ENCODE measurements at regions not wholly inside any gene's neighbourhood (a gene's known extent, or its start where the extent isn't known, plus 50 kb on each side); places are given as distances from the start of the nearest gene placed in this dataset.

DNA sequence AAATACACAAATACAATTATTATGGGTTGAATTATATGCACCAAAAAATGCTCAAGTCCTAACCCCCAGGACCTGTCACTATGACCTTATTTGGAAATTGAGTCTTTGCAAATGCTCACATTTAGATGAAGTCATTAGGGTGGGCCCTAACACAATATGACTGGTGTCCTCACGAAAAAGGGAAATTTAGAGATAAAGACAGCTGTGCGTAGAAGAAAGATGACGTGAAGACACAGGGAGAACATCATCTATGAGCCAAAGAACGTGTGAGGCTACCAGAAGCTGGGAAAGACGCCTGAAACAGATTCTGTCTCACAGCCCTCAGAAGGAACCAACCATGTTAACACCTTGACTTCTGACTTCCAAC, 259.2 kb downstream of the EMP1 start:
- no peak overlapping the region for H3K4me2 ChIP-seq (ENCODE audit: insufficient read depth, low read length)
- no peak overlapping the region for H3K4me3 ChIP-seq (ENCODE audit: insufficient read depth, low read length)
- no peaks in the 10 kb centered on the region for H3K9me3 ChIP-seq (ENCODE audit: low read depth, low read length)
- H3K27me3 ChIP-seq (ENCODE audit: insufficient read depth, low read length) = no peaks in the 10 kb centered on the region
- no peak overlapping the region for H2AFZ ChIP-seq (ENCODE audit: low read length)
- H3K4me1 ChIP-seq (ENCODE audit: insufficient read depth, low read length) = no peaks in the 10 kb centered on the region
- no peaks in the 10 kb centered on the region for H3K36me3 ChIP-seq (ENCODE audit: insufficient read depth, low read length)
- H4K20me1 ChIP-seq (ENCODE audit: insufficient read depth, low read length) = no peaks in the 10 kb centered on the region
- H3K27ac ChIP-seq (ENCODE audit: low read depth, low read length) = no peak overlapping the region
- no peak for DNase-seq (ENCODE audit: insufficient read length, low spot score, missing footprints)
- no peaks in the 10 kb centered on the region for H3K79me2 ChIP-seq (ENCODE audit: insufficient read depth, low read length)
- TF ChIP-seq, protein P1, sequence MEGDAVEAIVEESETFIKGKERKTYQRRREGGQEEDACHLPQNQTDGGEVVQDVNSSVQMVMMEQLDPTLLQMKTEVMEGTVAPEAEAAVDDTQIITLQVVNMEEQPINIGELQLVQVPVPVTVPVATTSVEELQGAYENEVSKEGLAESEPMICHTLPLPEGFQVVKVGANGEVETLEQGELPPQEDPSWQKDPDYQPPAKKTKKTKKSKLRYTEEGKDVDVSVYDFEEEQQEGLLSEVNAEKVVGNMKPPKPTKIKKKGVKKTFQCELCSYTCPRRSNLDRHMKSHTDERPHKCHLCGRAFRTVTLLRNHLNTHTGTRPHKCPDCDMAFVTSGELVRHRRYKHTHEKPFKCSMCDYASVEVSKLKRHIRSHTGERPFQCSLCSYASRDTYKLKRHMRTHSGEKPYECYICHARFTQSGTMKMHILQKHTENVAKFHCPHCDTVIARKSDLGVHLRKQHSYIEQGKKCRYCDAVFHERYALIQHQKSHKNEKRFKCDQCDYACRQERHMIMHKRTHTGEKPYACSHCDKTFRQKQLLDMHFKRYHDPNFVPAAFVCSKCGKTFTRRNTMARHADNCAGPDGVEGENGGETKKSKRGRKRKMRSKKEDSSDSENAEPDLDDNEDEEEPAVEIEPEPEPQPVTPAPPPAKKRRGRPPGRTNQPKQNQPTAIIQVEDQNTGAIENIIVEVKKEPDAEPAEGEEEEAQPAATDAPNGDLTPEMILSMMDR (IDR thresholded peaks at IDR 0.05; ENCODE audit: extremely low read depth, low read depth, low read length) = no peak

DNA sequence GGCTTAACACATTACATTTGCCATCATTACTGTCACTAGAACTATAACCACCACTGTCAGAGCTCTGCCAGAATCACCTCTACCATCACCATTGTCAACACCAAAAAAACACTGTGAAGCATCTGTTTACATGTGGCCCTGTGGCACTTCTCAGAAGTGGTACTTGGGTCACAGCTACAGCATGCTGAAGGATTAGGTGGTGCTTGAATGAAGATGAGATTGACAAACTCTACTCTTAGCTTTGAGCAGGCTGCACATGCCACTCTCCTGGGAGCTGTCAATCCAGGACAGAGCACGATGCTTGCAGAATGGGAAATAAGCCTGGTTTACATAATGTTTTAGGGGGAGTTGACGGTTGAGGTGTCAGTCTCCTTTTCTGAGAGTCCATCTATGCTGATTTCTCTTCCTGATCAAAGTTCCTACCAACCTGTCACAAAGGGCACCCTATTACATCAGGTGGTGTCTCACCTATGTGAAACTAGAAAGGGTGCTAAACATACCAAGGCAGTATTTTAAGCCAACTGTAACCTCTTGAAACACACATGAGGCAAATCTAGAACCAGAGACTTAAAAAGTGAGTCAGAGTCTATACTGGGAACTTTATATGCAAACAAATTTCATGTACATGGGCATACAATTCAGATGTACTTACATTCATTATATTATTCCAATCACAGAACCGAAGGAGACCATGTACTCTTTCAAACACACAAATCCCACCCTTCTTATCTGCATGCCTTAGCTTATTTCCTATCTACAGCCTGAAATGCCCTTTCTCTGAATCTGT, 258.7 kb downstream of the EMP1 start:
- H3K9me3 ChIP-seq (ENCODE audit: low read depth, low read length) = no peaks in the 10 kb centered on the region
- H3K27ac ChIP-seq (ENCODE audit: low read depth, low read length) = no peak overlapping the region
- no peak overlapping the region for H3K4me3 ChIP-seq (ENCODE audit: insufficient read depth, low read length)
- no peak overlapping the region for H3K4me2 ChIP-seq (ENCODE audit: insufficient read depth, low read length)
- no peaks in the 10 kb centered on the region for H3K79me2 ChIP-seq (ENCODE audit: insufficient read depth, low read length)
- H4K20me1 ChIP-seq (ENCODE audit: insufficient read depth, low read length) = no peaks in the 10 kb centered on the region
- no peak overlapping the region for H2AFZ ChIP-seq (ENCODE audit: low read length)
- no peaks in the 10 kb centered on the region for H3K4me1 ChIP-seq (ENCODE audit: insufficient read depth, low read length)
- TF ChIP-seq, protein P1 (IDR thresholded peaks at IDR 0.05; ENCODE audit: extremely low read depth, low read depth, low read length) = no peak
- no peaks in the 10 kb centered on the region for H3K27me3 ChIP-seq (ENCODE audit: insufficient read depth, low read length)
- no peaks in the 10 kb centered on the region for H3K36me3 ChIP-seq (ENCODE audit: insufficient read depth, low read length)
- DNase-seq (ENCODE audit: insufficient read length, low spot score, missing footprints) = no peak

DNA sequence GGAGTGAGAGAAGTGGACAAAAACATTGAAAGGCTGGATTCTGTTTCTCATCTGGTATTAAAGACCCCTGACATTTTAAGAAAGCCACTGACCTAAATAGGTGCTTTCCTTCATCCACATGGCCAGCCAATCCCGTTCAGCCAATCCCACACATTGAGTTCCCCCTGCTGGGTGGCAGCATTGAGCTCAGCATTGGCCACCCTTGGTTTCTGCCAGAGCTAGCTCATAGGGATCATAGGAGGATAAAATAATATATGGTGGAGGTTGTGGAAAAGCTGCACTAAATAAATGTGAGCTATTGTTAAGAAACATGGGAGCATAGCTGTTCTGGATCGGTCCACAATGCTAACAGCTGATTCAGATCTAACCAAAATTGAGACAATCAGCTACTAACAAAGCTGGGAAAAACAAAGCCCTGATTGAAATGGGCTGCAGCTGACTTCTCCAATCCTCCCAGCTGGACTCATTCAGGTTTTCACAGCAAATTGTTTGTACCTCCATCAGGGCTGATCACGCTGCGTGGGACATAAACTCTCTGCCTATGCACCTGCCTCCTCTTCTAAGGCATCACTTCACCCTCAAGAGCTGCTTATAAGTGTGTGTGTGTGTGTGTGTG, 256.5 kb downstream of the EMP1 start:
- TF ChIP-seq, protein P1 (IDR thresholded peaks at IDR 0.05; ENCODE audit: extremely low read depth, low read depth, low read length) = no peak
- H3K27me3 ChIP-seq (ENCODE audit: insufficient read depth, low read length) = no peaks in the 10 kb centered on the region
- DNase-seq (ENCODE audit: insufficient read length, low spot score, missing footprints) = no peak
- no peak overlapping the region for H3K4me2 ChIP-seq (ENCODE audit: insufficient read depth, low read length)
- H3K9me3 ChIP-seq (ENCODE audit: low read depth, low read length) = no peaks in the 10 kb centered on the region
- H3K36me3 ChIP-seq (ENCODE audit: insufficient read depth, low read length) = no peaks in the 10 kb centered on the region
- no peak overlapping the region for H2AFZ ChIP-seq (ENCODE audit: low read length)
- no peak overlapping the region for H3K4me3 ChIP-seq (ENCODE audit: insufficient read depth, low read length)
- no peaks in the 10 kb centered on the region for H4K20me1 ChIP-seq (ENCODE audit: insufficient read depth, low read length)
- no peaks in the 10 kb centered on the region for H3K79me2 ChIP-seq (ENCODE audit: insufficient read depth, low read length)
- no peaks in the 10 kb centered on the region for H3K4me1 ChIP-seq (ENCODE audit: insufficient read depth, low read length)
- no peak overlapping the region for H3K27ac ChIP-seq (ENCODE audit: low read depth, low read length)

DNA sequence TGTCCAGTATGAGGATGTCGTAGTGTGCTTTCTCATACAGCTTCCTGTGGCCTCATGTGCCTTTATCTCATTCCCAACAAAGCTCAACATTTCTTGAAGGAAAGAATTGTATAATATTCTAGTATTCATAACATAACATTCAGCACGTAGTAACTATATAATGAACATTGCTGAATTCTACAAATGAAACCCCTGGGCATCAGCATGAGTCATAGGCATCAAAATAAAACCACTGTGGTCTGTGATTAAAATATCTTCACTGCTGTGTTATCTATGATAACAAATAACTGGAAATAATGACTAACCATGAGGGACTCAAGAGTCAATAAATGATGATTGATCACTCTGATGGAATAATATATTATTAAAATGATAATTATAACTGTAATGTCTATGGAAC, 255.2 kb downstream of the EMP1 start:
- no peaks in the 10 kb centered on the region for H3K9me3 ChIP-seq (ENCODE audit: low read depth, low read length)
- H3K27me3 ChIP-seq (ENCODE audit: insufficient read depth, low read length) = no peaks in the 10 kb centered on the region
- no peak overlapping the region for H3K27ac ChIP-seq (ENCODE audit: low read depth, low read length)
- H3K79me2 ChIP-seq (ENCODE audit: insufficient read depth, low read length) = no peaks in the 10 kb centered on the region
- H3K36me3 ChIP-seq (ENCODE audit: insufficient read depth, low read length) = no peaks in the 10 kb centered on the region
- H3K4me1 ChIP-seq (ENCODE audit: insufficient read depth, low read length) = no peaks in the 10 kb centered on the region
- H3K4me3 ChIP-seq (ENCODE audit: insufficient read depth, low read length) = no peak overlapping the region
- TF ChIP-seq, protein P1 (IDR thresholded peaks at IDR 0.05; ENCODE audit: extremely low read depth, low read depth, low read length) = no peak
- H3K4me2 ChIP-seq (ENCODE audit: insufficient read depth, low read length) = no peak overlapping the region
- no peak overlapping the region for H2AFZ ChIP-seq (ENCODE audit: low read length)
- no peak for DNase-seq (ENCODE audit: insufficient read length, low spot score, missing footprints)
- no peaks in the 10 kb centered on the region for H4K20me1 ChIP-seq (ENCODE audit: insufficient read depth, low read length)

All from osteoblast (primary cell).